Hematopoietic multipotent progenitor cell treated with erythropoietin and hydrocortisone succinate and interleukin-3 and kit ligand, for 4 days (in vitro differentiated cells): ENCODE measurements at regions not wholly inside any gene's neighbourhood (a gene's known extent, or its start where the extent isn't known, plus 50 kb on each side); places are given as distances from the start of the nearest gene placed in this dataset.
A peak's percentile ranks its signal among the peaks of the same experiment; 100 is the strongest.

Source experiments
- DNase-seq: peaks from one replicate; pipeline ENCODE4 v3.0.0-alpha.2; 2015

DNA sequence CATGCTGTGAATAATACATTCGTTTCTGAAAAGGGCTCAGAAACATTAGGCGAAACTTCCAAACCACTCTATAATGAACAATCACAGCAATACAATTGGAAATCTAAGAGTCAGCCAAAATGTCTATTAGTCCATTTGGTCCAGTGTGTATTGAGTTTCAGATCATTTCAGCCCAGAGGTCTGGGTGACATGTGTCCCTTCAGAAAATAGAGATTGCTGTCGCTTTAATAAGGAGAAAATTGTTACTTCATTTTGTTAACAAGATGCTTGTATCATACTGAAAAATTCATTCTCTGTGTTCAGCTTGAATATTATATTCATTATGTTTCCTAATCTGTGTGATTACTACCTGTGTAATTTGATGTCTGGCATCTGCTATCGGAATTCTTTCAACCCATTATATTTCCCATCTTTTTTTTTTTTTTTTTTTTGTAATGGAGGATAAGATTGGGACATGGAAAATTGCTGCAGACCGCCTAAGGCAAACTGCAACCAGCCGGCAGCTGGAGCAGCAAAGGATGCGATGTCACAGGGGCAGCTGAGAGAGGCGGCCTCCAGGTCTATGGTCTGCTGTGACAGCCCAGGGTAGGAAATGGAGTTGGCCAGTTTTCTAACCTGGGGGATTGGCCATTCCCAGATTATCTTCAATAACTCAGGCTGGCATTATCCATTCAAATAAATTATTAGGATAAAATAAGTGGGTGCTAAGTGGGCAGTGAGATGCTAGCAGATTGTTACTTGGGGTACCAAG lies 170.9 kb upstream of the NPVF start:
- no peak for DNase-seq

- DNase-seq = no peak
Observed at GRCh38 chr7:25402532-25402931, 174.2 kb upstream of the NPVF start.

- DNase-seq = no peak
Observed at GRCh38 chr7:25405736-25406135, 177.4 kb upstream of the NPVF start.

DNA sequence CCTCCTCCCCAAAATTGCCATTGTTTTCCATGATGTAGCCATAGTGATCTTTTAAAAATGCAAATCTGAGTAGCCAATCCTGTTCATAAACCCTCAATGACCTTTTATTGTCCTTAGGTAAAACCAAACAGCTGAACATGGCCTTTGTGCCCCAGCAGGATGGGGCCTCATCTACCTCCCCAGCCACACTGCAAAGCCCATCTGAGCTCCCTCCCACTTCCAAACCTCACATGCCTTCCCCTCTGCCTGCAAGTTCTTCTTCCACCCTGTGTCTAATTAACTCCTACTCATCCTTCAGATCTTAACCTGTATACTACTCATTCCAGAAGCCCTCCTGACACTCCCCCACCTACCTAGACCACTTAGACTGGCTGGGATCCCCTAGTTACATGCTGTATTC lies 178.8 kb upstream of the NPVF start:
- no peak for DNase-seq

DNA sequence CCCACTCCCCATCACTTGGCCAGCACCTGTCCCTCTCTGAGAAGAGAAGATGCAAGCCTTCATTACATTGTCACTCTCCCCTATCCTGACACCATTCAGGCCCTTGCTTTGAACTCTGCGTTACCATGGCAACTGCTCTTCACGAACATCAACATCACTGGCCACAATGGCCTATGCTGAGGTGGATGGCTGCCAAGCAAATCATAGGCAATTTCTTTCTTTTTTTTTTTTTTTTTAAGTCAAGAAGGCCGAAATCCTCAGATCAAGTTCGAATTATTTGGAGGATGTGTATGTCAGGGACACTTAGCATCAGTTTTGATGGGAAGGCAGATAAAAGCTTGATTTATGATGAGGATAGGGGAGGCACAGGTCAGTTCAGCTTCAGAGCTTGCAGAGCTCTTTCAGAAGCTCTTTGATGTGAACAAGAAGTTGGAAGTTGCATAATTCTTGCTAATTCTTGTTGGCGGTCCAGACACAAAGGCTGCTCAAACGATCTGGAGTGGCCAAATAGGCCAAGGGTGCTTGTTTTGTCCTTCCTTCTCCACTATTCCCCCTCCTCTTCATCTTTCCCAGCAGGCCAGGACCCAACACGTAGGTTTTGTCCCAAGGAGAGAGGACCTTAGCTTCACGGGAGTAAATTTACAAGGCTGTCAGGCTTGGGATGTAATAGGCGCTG lies 179.9 kb upstream of the NPVF start:
- DNase-seq = no peak

GRCh38 chr7:25408876-25409275 lies 180.6 kb upstream of the NPVF start:
- DNase-seq = no peak

DNA sequence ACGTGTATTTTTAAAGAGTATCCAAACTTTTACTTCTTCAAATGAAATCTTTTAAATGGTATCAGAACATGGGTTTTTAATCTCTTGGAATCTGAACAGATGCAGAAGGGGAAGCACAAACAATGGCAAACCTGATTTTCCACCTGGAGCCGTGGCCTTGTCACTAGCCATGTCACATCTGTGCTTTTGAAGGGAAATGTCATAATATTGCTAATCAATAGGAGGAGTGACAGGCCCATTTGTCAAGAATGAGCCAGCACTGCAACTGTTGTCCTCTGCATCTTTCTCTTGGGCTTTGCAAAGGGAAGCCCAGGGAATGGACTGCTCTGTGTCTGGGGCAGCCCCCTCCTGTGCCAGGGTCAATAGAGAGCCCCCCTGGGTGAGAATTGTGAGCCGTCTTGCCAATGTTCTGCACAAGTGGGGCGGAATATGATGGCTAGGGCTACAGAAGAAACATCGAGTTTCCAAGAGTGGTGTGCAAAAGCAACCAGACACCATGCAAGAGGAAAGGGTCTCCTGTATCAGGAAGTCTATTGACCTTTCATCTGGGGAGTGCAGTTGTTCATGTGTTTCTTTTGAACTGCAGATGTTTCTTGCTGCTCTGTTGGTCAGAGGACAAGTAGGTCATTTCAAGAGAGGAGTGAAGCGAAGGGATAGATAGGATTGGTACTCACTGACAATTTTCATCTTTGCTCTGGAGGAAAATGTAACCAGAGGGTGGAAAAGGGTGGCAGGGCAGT lies 181.8 kb upstream of the NPVF start:
- DNase-seq = no peak

DNA sequence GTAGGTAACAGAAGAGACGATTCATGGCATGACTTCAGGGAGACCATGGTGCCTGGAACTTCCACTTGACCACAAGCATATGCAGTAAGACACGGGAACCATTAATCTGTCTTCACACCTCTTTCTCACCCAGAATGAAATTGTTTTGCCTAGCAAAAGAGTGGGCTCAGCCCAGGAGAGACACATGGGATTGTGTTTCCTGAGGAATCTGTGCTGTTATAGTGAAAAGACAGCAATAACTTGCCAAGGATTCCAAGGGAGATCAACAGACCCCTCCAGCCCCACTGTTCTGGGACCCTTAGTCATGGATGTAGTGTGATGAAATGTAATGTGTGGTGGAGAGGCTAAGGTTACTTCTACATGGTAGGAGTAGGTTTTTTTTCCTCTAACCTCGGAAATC lies 192.5 kb upstream of the NPVF start:
- no peak for DNase-seq

DNA sequence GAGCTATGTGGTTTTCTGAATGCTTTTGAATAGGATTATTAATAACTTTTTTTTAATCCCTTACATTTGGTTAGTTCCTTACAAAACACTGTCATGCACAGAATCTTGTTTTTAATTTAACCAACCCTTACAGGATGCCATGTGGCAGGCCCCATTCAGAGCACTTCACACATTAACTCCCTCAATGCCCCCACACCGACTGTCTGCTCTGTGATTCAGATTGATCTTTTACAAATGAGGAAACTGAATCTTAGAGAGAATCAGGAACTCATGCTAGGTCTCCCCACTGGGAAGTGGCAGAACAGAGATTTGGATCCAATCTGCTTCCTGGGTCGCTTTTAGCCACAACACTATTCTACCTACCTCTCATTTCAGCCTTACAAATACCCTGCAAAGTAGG lies 195.8 kb upstream of the NPVF start:
- no peak for DNase-seq

- DNase-seq = no peak
Observed at GRCh38 chr7:25424855-25425254, 196.6 kb upstream of the NPVF start.

DNA sequence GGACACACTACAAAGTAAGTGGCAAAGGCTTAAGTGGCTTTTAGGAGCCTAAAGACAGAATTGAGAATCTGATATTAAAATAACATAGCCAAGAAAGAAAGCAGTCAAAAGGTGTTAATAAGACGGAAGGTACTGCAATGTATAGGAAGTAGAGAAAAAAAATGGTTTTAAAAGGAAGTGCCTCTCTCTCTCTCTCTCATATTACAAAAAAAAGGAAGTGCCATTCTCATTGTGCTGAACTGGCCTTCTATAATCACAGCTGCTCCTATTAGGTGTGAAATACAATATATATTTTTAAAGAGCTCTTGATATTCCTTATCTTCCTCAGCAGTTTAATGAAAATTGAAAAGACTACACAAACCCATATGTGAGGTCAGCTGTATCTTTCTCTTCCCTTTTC lies 199.4 kb upstream of the NPVF start:
- peak; percentile 41 for DNase-seq

- no peak for DNase-seq
Observed at GRCh38 chr7:25429731-25430130, 201.4 kb upstream of the NPVF start.

GRCh38 chr7:25430200-25430931 lies 202.1 kb upstream of the NPVF start:
- no peak for DNase-seq

DNA sequence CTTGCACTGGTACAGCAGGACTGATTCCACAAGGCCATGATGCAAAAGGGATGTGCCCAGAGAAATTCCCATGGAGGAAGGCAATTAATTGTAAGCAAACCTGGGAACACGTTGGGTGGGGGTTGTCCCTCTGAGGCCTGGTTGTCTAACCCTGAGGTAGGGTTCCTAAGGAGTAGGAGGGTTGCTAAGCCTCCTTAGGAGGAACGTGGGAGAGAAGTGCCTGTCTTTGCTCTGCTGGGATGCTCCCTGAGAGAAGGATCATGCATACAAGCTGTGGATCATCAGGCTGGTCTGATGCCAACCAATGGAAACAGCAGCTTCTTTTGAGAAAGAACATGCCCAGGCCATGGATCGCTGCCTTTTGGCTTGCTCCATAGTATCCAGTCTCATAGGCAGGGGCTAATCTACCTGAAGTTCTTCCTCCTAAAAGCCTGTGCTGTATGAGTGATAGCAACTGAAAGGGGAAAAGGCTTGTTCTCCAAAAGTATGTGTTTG lies 203.7 kb upstream of the NPVF start:
- no peak for DNase-seq

DNA sequence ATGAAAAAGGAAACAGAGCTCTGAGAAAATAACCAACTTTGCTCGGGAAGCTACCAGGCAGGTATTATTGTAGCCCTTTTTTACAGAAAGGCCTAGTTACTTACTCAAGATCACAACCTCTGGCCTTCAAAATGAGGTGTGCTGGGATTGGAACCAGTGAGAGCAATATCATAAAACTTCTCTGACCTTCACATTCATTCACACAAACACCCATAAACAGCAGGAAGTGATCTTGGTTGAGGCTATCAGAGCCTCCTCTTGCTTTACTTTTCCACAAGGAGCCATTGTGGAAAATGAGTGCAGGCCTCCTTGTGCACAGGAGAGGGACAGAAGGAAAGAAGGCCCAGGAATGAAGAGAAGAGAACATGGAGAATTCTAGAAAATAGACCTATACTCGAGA lies 204.5 kb upstream of the NPVF start:
- DNase-seq = no peak

DNA sequence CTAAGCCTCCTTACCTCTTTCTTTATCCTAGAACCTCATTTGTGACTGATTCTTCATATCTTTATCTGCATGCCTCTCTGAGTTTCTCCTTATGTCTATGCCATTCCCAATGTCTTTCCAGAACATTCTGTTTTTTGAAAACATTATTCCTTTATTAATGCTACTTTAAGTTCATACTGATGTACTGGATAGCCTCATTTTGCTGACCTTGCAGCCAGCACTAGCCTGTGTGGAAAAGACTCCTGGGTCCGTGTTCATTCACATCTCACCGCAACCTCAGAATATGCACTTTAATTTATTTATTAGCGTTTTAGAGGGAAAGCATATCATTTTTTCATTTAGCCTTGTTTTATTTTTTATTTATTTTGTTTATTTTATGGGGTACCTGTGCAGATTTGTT lies 208.1 kb upstream of the NPVF start:
- no peak for DNase-seq

DNA sequence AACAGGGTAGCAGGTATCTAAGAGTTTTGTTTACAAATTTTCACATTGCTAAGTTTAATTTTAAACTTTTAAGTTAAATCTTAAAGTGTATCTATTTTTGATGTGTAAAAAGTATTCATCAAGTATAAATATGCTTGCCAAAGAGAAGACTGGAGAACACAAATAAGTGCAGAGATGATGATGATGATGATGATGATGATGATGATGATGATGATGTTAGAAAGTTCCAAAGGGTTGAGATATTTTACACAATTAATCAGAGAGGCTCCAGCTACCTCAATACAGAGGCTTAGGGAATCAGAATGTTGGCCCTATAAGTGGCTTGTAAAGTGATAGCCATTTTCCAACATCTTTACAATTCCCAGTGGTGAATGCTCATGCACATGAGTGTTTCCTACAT lies 209.0 kb upstream of the NPVF start:
- no peak for DNase-seq

- DNase-seq = no peak
Observed at GRCh38 chr7:25444991-25445390, 216.7 kb upstream of the NPVF start.

DNA sequence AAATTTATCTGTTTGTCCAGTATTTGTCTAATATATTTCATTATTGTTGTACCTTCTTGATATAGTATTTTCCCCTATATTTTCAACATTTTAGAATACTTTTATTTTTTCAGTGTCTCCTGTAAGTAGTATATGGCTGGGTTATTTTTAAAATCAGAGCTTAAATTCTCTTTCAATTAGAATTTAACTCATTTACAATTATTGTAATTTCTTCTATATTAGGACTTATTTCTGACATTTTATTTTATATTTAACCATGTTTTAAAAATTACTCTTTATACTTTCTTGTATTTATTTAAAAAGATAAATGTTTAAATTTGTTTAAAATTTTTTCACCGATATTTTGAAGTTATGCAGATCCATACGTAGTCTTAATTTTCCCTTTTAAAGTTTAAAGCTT lies 220.0 kb upstream of the NPVF start:
- no peak for DNase-seq

DNA sequence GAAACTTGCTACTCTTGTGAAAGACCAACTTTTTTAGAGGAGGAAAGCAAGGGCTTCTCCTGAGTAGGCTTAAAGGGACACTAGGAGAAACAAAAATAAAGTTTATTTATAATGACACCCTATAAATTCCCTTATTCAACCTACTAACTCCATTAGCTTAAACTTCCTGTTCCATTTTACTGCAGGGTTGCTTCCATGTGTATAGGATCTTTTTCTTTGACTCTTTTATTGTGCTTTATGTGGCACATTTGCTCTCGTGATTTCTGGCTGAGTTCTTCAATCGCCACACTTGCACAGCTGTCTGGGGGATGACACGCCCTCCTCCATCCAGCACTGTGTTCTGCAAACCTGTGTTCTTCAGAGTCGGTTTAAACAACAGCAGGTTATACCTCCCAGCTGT lies 225.7 kb upstream of the NPVF start:
- DNase-seq = no peak

DNA sequence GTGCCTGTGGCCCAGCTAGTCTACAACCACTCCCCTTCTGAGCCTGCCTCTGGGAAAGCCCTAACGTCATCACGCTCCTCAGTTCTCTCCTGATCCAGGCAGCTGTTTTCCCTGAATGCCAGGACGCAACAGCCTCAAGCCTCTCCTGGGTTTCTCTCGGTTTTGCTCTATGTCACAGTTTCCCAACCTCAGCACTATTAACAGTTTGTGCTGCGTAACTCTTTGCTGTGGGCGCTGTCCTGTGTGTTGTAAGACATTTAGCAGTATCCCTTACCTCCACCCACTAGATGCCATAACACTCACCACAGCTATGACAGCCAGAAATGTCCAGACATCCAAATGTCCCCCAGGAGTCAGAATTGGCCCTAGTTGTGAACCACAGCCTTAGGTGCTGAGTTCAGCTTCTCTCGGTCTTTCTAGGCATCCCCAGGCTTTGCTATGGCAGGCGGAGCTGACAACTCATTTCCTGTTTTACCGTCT lies 226.3 kb upstream of the NPVF start:
- peak; percentile 3 for DNase-seq

DNA sequence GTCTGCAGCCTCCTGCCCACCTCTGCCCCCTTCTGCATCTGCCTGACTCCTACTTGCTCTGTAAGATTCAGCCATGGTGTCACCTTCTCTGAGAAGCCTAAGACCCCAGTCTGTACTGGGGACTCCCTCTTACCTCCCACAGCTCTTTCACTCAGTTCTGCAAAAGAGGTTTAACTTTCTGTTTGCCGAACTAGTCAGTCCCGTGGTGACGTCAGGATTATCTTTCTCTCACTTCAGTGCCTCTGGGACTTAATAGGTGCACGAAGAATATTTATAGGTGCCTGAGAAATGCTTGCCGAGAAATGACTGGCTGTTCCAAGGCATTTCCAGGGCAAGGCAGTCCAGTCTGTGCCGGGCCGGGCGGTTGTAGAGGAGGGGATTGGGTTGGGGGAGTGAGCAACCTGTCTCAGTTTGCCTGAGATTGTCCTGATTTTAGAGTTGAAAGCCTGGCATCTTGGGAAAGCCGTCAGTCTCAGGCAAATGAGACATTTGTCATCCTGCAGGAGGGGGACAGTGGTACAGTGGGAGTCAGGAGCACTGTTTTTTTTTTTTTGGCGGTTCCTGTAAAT lies 227.5 kb upstream of the NPVF start:
- no peak for DNase-seq
